ENCODE measurements at regions not wholly inside any gene's neighbourhood (a gene's known extent, or its start where the extent isn't known, plus 50 kb on each side); places are given as distances from the start of the nearest gene placed in this dataset.
"Not testable (repeated sequence)": the region's sequence is repeated elsewhere in the genome, so short reads cannot be mapped to it uniquely, and the experiment has no call there.

- in situ Hi-C loops (cut with MboI; ENCODE audit: low sequenced_read_pairs, unreplicated experiment), result no loop called here
- DNase-seq (ENCODE audit: low spot score), result no peak
- no peak for TF ChIP-seq CTCF (IDR thresholded peaks at IDR 0.05; ENCODE audit: borderline replicate concordance, control extremely low read depth, extremely low read depth, insufficient read depth, missing control alignments)
These were observed 303.9 kb downstream of the REEP3 start for GRCh38 chr10:63825111-63825510.

GRCh38 chr10:63825766-63826165, 304.6 kb downstream of the REEP3 start:
- TF ChIP-seq CTCF (IDR thresholded peaks at IDR 0.05; ENCODE audit: borderline replicate concordance, control extremely low read depth, extremely low read depth, insufficient read depth, missing control alignments), result no peak
- in situ Hi-C loops (cut with MboI; ENCODE audit: low sequenced_read_pairs, unreplicated experiment), result no loop called here
- DNase-seq (ENCODE audit: low spot score), result no peak

DNA sequence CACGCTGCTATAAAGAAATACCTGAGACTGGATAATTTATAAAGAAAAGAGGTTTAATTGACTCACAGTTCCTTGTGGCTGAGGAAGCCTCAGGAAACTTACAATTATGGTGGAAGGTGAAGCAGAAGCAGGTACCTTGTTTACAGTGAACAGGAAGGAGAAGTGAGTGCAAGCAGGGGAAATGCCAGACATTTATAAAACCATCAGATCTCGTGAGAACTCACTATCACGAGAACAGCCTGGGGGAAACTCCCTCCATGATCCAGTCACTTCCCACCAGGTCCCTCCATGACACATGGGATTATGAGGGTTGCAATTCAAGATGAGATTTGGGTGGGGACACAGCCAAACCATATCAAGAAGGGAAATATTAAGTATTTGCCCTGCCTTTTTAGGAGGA, 305.8 kb downstream of the REEP3 start:
- in situ Hi-C loops (cut with MboI; ENCODE audit: low sequenced_read_pairs, unreplicated experiment); DNase-seq (ENCODE audit: low spot score): not testable (repeated sequence)

- in situ Hi-C loops (cut with MboI; ENCODE audit: low sequenced_read_pairs, unreplicated experiment), result no loop called here
- no peak for TF ChIP-seq CTCF (IDR thresholded peaks at IDR 0.05; ENCODE audit: borderline replicate concordance, control extremely low read depth, extremely low read depth, insufficient read depth, missing control alignments)
- DNase-seq (ENCODE audit: low spot score), result no peak
These were observed 307.8 kb downstream of the REEP3 start for GRCh38 chr10:63829020-63829419.

- in situ Hi-C loops (cut with MboI; ENCODE audit: low sequenced_read_pairs, unreplicated experiment), result no loop called here
- no peak for DNase-seq (ENCODE audit: low spot score)
- TF ChIP-seq CTCF (IDR thresholded peaks at IDR 0.05; ENCODE audit: borderline replicate concordance, control extremely low read depth, extremely low read depth, insufficient read depth, missing control alignments), result no peak
These were observed 308.5 kb downstream of the REEP3 start for GRCh38 chr10:63829573-63830149.

DNA sequence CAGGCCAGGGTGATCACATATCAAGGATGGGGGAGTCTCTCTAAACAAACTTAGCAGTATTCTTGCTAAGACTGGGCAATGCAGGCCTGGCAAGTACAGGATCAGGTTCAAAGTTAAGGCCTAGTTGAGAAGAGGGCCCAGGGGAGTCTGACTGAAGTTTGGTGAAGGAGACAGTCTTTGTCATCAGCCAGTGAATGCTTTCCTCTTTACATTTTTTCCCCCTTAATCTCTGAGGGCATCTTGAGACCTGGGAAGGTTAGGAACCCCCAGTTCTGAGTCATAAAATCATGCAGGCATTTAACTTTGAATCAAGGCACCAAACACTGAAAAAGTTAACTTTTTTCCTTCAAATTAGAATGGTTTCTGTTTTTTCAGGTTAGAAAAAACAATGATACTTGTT, 311.5 kb downstream of the REEP3 start:
- DNase-seq (ENCODE audit: low spot score), result no peak
- in situ Hi-C loops (cut with MboI; ENCODE audit: low sequenced_read_pairs, unreplicated experiment), result no loop called here
- no peak for TF ChIP-seq CTCF (IDR thresholded peaks at IDR 0.05; ENCODE audit: borderline replicate concordance, control extremely low read depth, extremely low read depth, insufficient read depth, missing control alignments)

- no peak for TF ChIP-seq CTCF (IDR thresholded peaks at IDR 0.05; ENCODE audit: borderline replicate concordance, control extremely low read depth, extremely low read depth, insufficient read depth, missing control alignments)
- DNase-seq (ENCODE audit: low spot score), result no peak
- in situ Hi-C loops (cut with MboI; ENCODE audit: low sequenced_read_pairs, unreplicated experiment), result no loop called here
These were observed 312.3 kb downstream of the REEP3 start for GRCh38 chr10:63833411-63834060.

Data from GM13976 (cell line).